C4-2B (cell line): ENCODE measurements at regions not wholly inside any gene's neighbourhood (a gene's known extent, or its start where the extent isn't known, plus 50 kb on each side); places are given as distances from the start of the nearest gene placed in this dataset.

ENCODE experiments used
- CTCF ChIP-seq: fragments of 450-650 bp; conservative IDR thresholded peaks from 2 replicates; pipeline ENCODE4 v1.5.1; 2017; ENCODE audit warnings: mild to moderate bottlenecking
- ZFX ChIP-seq: fragments of 450-650 bp; IDR thresholded peaks from 2 replicates; pipeline ENCODE4 v1.6.1; 2017

GRCh38 chr1:98399218-98399617 lies 262.3 kb upstream of the SNX7 start:
- no peak for TF ChIP-seq CTCF
- TF ChIP-seq ZFX, result no peak
